Eye (tissue), 1 donor: ENCODE measurements at regions not wholly inside any gene's neighbourhood (a gene's known extent, or its start where the extent isn't known, plus 50 kb on each side); places are given as distances from the start of the nearest gene placed in this dataset.

ENCODE experiments used
- DNase-seq: peaks from one replicate; pipeline ENCODE4 v3.0.0-alpha.2; 2015

- no peak for DNase-seq
Measured at GRCh38 chr6:155706341-155706740, 250.7 kb upstream of the NOX3 start.

- DNase-seq = no peak
Measured at GRCh38 chr6:155701342-155701741, 245.7 kb upstream of the NOX3 start.

GRCh38 chr6:155695495-155695894, 239.9 kb upstream of the NOX3 start:
- DNase-seq = no peak

- no peak for DNase-seq
Measured at GRCh38 chr6:155694419-155694790, 238.8 kb upstream of the NOX3 start.

GRCh38 chr6:155693573-155694418, 238.2 kb upstream of the NOX3 start:
- DNase-seq = no peak

- DNase-seq = no peak
Measured at GRCh38 chr6:155690820-155691219, 235.2 kb upstream of the NOX3 start.

- no peak for DNase-seq
Measured at GRCh38 chr6:155687645-155688044, 232.0 kb upstream of the NOX3 start.

GRCh38 chr6:155684416-155685196, 229.0 kb upstream of the NOX3 start:
- DNase-seq = no peak

GRCh38 chr6:155678361-155678760, 222.7 kb upstream of the NOX3 start:
- DNase-seq = peak; percentile 3

GRCh38 chr6:155676346-155676745, 220.7 kb upstream of the NOX3 start:
- no peak for DNase-seq

GRCh38 chr6:155670655-155671054, 215.0 kb upstream of the NOX3 start:
- DNase-seq = no peak

GRCh38 chr6:155660251-155660977, 204.8 kb upstream of the NOX3 start:
- no peak for DNase-seq

- DNase-seq = no peak
Measured at GRCh38 chr6:155656024-155656423, 200.4 kb upstream of the NOX3 start.

GRCh38 chr6:155654474-155654873, 198.8 kb upstream of the NOX3 start:
- no peak for DNase-seq

GRCh38 chr6:155648301-155648700, 192.7 kb upstream of the NOX3 start:
- no peak for DNase-seq

GRCh38 chr6:155647354-155647753, 191.7 kb upstream of the NOX3 start:
- no peak for DNase-seq

GRCh38 chr6:155646443-155646842, 190.8 kb upstream of the NOX3 start:
- DNase-seq = peak; percentile 6

GRCh38 chr6:155645325-155645724, 189.7 kb upstream of the NOX3 start:
- DNase-seq = no peak

- DNase-seq = no peak
Measured at GRCh38 chr6:155641603-155642002, 186.0 kb upstream of the NOX3 start.

- no peak for DNase-seq
Measured at GRCh38 chr6:155638200-155638599, 182.6 kb upstream of the NOX3 start.

- DNase-seq = no peak
Measured at GRCh38 chr6:155635416-155635815, 179.8 kb upstream of the NOX3 start.

- DNase-seq = no peak
Measured at GRCh38 chr6:155630085-155630484, 174.4 kb upstream of the NOX3 start.

GRCh38 chr6:155629652-155630051, 174.0 kb upstream of the NOX3 start:
- no peak for DNase-seq

GRCh38 chr6:155628306-155628705, 172.7 kb upstream of the NOX3 start:
- no peak for DNase-seq
